ENCODE measurements at regions not wholly inside any gene's neighbourhood (a gene's known extent, or its start where the extent isn't known, plus 50 kb on each side); places are given as distances from the start of the nearest gene placed in this dataset.

- 36 to 42% methylated on average over 4 of the region's 4 CpGs for WGBS, 2 donors
- DNase-seq: no peak
- no peaks in the 10 kb centered on the region for H3K9me3 ChIP-seq
- no peak for ATAC-seq
- no peak overlapping the region for H3K4me3 ChIP-seq
- intact Hi-C loops (cut with DNase I): no loop called here
- H3K36me3 ChIP-seq (replicated peaks in 1 of 2; ENCODE audit: insufficient read depth in 1 of 2, low read depth in 2 of 2): no peaks in the 10 kb centered on the region
- no peaks in the 10 kb centered on the region for H3K4me1 ChIP-seq
- H3K27me3 ChIP-seq: no peaks in the 10 kb centered on the region
- H3K27ac ChIP-seq: no peak overlapping the region
- no peak for TF ChIP-seq CTCF (IDR thresholded peaks at IDR 0.05)
- no peak for TF ChIP-seq POLR2A (IDR thresholded peaks at IDR 0.05)
These were observed 1447.5 kb downstream of the EFNB2 start for GRCh38 chr13:105087945-105088344.

- intact Hi-C loops (cut with DNase I): no loop called here
- no peaks in the 10 kb centered on the region for H3K4me1 ChIP-seq
- 82 to 97% methylated on average over 4 of the region's 5 CpGs for WGBS, 2 donors
These were observed 1450.5 kb downstream of the EFNB2 start for GRCh38 chr13:105084931-105085330.

GRCh38 chr13:105083992-105084391, 1451.5 kb downstream of the EFNB2 start:
- 42 to 58% methylated on average over 3 of the region's 3 CpGs for WGBS, 2 donors
- DNase-seq (no peak), ATAC-seq (no peak)

More at GRCh38 chr13:105084931-105085330, 1450.5 kb downstream of the EFNB2 start:
- H3K4me3 ChIP-seq: no peak overlapping the region
- no peaks in the 10 kb centered on the region for H3K36me3 ChIP-seq (replicated peaks in 1 of 2; ENCODE audit: insufficient read depth in 1 of 2, low read depth in 2 of 2)
- TF ChIP-seq POLR2A (IDR thresholded peaks at IDR 0.05) (no peak), CTCF (IDR thresholded peaks at IDR 0.05) (no peak)
- H3K27ac ChIP-seq: no peak overlapping the region
- H3K9me3 ChIP-seq: no peaks in the 10 kb centered on the region
- no peaks in the 10 kb centered on the region for H3K27me3 ChIP-seq
- ATAC-seq: no peak
- DNase-seq: no peak

GRCh38 chr13:105074755-105075154, 1460.7 kb downstream of the EFNB2 start:
- H3K27me3 ChIP-seq: no peaks in the 10 kb centered on the region
- DNase-seq (no peak), ATAC-seq (no peak)
- TF ChIP-seq POLR2A (IDR thresholded peaks at IDR 0.05) (no peak), CTCF (IDR thresholded peaks at IDR 0.05) (no peak)
- WGBS, 2 donors: 60 to 62% methylated on average over 2 of the region's 2 CpGs
- H3K4me3 ChIP-seq: no peak overlapping the region
- no peaks in the 10 kb centered on the region for H3K4me1 ChIP-seq
- no peaks in the 10 kb centered on the region for H3K36me3 ChIP-seq (replicated peaks in 1 of 2; ENCODE audit: insufficient read depth in 1 of 2, low read depth in 2 of 2)
- no peaks in the 10 kb centered on the region for H3K9me3 ChIP-seq
- no peak overlapping the region for H3K27ac ChIP-seq
- intact Hi-C loops (cut with DNase I): no loop called here

More at GRCh38 chr13:105083992-105084391, 1451.5 kb downstream of the EFNB2 start:
- intact Hi-C loops (cut with DNase I): no loop called here
- H3K4me3 ChIP-seq: no peak overlapping the region
- H3K27ac ChIP-seq: no peak overlapping the region
- H3K27me3 ChIP-seq: no peaks in the 10 kb centered on the region
- H3K9me3 ChIP-seq: no peaks in the 10 kb centered on the region
- TF ChIP-seq POLR2A (IDR thresholded peaks at IDR 0.05): no peak
- no peak for TF ChIP-seq CTCF (IDR thresholded peaks at IDR 0.05)
- no peaks in the 10 kb centered on the region for H3K36me3 ChIP-seq (replicated peaks in 1 of 2; ENCODE audit: insufficient read depth in 1 of 2, low read depth in 2 of 2)
- no peaks in the 10 kb centered on the region for H3K4me1 ChIP-seq

- intact Hi-C loops (cut with DNase I): no loop called here
- no peak overlapping the region for H3K27ac ChIP-seq
- H3K36me3 ChIP-seq (replicated peaks in 1 of 2; ENCODE audit: insufficient read depth in 1 of 2, low read depth in 2 of 2): no peaks in the 10 kb centered on the region
- no peak for TF ChIP-seq CTCF (IDR thresholded peaks at IDR 0.05)
- TF ChIP-seq POLR2A (IDR thresholded peaks at IDR 0.05): no peak
- H3K27me3 ChIP-seq: no peaks in the 10 kb centered on the region
- ATAC-seq (no peak), DNase-seq (no peak)
- WGBS, 2 donors: 82 to 93% methylated on average over 13 of the region's 13 CpGs
- H3K9me3 ChIP-seq: no peaks in the 10 kb centered on the region
- H3K4me3 ChIP-seq: no peak overlapping the region
- no peaks in the 10 kb centered on the region for H3K4me1 ChIP-seq
These were observed 1462.4 kb downstream of the EFNB2 start for GRCh38 chr13:105073041-105073440.
